ENCODE measurements at regions not wholly inside any gene's neighbourhood (a gene's known extent, or its start where the extent isn't known, plus 50 kb on each side); places are given as distances from the start of the nearest gene placed in this dataset.

DNA sequence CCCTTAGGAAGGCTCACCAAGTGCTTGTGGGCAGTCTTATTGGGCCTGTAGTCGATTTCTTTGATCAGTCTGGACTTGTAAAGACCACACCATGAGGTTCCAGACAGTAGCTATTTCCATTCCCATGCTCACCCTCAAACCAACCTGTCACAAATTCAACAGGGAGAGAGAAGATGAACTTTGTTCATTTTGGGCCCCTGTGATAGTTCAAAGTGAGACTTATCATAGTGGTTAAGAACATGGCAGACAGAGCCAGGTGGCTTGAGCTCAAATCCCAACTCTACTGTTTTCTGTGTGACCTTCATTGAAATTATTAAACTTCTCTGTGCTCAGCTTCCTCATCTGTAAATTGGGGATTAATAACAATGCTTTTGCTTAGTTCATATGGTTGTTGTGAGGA lies 53.9 kb upstream of the CTLA4 start:
- no peak for DNase-seq

DNA sequence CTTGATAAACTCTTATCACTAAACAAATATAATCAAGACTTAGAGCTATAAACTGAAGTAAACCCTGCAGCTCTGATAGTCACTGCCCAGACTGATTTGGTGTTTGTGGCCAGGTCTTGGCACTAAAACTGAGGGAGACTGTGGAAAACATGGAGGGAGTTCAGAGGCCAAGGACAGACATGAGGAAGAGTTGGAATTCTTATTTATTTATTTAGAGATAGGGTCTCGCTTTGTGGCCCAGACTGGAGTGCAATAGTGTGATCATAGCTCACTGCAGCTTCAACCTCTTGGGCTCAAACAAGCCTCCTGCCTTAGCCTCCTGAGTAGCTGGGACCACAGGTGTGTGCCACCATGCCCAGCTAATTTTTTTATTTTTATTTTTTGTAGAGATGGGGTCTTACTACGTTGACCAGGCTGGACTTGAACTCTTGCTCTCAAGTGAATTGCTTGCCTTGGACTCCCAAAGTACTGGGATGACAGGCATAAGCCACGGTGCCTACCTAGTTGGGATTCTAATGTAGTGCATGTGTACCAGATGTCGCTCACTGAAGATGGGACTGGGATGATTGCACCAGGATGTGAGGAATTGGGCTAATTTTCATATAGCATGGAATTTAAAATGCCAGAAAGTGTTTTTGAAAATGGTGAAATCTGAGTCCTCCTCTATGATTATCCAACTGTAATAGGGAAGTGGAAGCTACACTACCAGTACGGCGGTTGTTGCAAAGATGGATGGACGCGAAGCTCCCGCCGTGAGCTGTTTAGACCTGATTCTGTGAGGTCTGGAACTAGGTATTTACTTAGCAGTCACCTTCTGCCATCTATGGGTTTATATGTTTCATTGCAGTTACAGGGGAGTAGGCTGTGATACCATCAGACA lies 52.7 kb upstream of the CTLA4 start:
- DNase-seq, result peak; percentile 71 to 84 (median 74)

DNA sequence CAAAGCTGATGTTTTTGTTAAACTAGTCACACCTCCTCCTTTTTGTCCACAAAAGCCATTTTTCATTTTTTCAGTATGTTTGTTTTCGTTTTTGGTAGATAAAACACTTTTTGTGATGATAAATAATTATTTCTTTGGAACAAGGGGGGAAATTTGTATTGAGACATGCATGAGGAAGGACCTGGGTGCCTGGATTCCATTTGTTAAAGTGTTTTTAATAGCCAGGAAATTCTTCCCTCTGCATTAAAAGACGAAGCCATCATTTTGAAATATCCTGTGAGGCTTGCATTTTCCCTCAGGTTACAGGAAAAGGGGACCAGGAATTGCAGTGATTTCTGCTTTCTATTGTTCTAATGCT lies 52.1 kb upstream of the CTLA4 start:
- no peak for DNase-seq

DNA sequence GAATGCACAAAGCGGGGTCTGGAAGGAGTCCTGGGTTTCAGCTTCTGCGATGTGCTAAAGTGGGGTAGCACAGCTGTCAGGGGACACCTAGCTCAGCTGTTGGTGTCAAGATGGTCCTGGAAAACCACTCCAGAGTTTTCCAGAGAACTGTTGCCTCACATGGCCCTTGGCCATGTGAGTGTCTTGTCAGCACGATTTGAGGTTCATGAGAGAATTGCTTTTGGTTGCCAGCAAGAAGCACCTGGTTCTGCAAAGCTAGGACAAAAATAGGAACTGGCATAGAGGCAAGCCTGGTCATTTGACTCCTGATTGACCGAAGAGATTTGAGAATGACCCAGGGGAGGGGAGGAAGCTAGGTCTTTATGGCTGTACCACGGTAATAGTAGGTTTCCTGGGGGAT lies 50.4 kb upstream of the CTLA4 start:
- peak in 2 of 3 donors; percentile 33 to 61 for DNase-seq

All from muscle of back (tissue), 3 donors.